CD4-positive, alpha-beta T cell (primary cell): ENCODE measurements at regions not wholly inside any gene's neighbourhood (a gene's known extent, or its start where the extent isn't known, plus 50 kb on each side); places are given as distances from the start of the nearest gene placed in this dataset.

Experiments
- ATAC-seq: fragments of 200-7000 bp; cut with Tn5 transposase; one replicate; pipeline ENCODE4 v1.10.0; 2022; ENCODE audit warnings: mild to moderate bottlenecking; ENCODE audit not compliant: poor library complexity
- CTCF ChIA-PET: fragments of 350-600 bp; sonication (Branson Sonifier 250); formaldehyde crosslinking; loops from one replicate; lab custom pipeline; 2021; ENCODE audit warnings: antibody characterized with exemption, inconsistent platforms; lab: Charles Lee
- POLR2A ChIA-PET: fragments of 350-600 bp; sonication (Branson Sonifier 250); formaldehyde crosslinking; loops from one replicate; lab custom pipeline; 2021; ENCODE audit warnings: antibody characterized with exemption, inconsistent platforms; lab: Charles Lee
- DNase-seq, 14 experiments: peaks; one replicate each; pipeline ENCODE4 v3.0.0-alpha.2; 2013 to 2020; ENCODE audit warnings: mixed read lengths in 2 of 14
- H3K27ac ChIP-seq, 2 donors: one replicate each; pipeline versions ENCODE4 v1.5.1 to v1.7.0; 2013; ENCODE audit warnings: low read length in 2 of 2, low read depth in 1 of 2, mild to moderate bottlenecking in 1 of 2
- H3K27me3 ChIP-seq, 2 experiments: 1 replicate in 1 of 2; 2 replicates in 1 of 2; pipeline versions ENCODE4 v1.6.1 to v1.7.0; 2013; ENCODE audit warnings: low read length in 2 of 2, control low read depth in 1 of 2, mild to moderate bottlenecking in 1 of 2, moderate library complexity in 1 of 2; ENCODE audit not compliant: insufficient read depth in 2 of 2, control insufficient read depth in 1 of 2
- H3K36me3 ChIP-seq: one replicate; pipeline ENCODE4 v1.6.1; 2013; ENCODE audit warnings: low read length, control low read depth; ENCODE audit not compliant: insufficient read depth
- H3K4me1 ChIP-seq: one replicate; pipeline ENCODE4 v1.6.1; 2013; ENCODE audit warnings: low read length, control low read depth; ENCODE audit not compliant: insufficient read depth
- H3K4me3 ChIP-seq: one replicate; pipeline ENCODE4 v1.5.1; 2013; ENCODE audit warnings: mild to moderate bottlenecking, low read length, moderate library complexity
- H3K9me3 ChIP-seq, 2 experiments: 1 replicate in 1 of 2; 2 replicates in 1 of 2; pipeline versions ENCODE4 v1.6.1 to v1.7.0; 2013; ENCODE audit warnings: low read length in 2 of 2, mild to moderate bottlenecking in 2 of 2, control low read depth in 1 of 2, moderate library complexity in 1 of 2; ENCODE audit not compliant: control insufficient read depth in 1 of 2, insufficient read depth in 1 of 2
- H3K27ac Mint-ChIP-seq: one replicate; pipeline ENCODE4 v1.8.0; 2020; ENCODE audit warnings: mixed read lengths
- H3K27me3 Mint-ChIP-seq: one replicate; pipeline ENCODE4 v1.8.0; 2021; ENCODE audit warnings: mixed read lengths
- H3K36me3 Mint-ChIP-seq: one replicate; pipeline ENCODE4 v1.8.0; 2021; ENCODE audit warnings: low read depth, mixed read lengths
- H3K4me1 Mint-ChIP-seq: one replicate; pipeline ENCODE4 v1.8.0; 2021; ENCODE audit warnings: low read depth, mixed read lengths
- H3K4me3 Mint-ChIP-seq: one replicate; pipeline ENCODE4 v1.8.0; 2020; ENCODE audit warnings: mild to moderate bottlenecking, mixed read lengths
- H3K9me3 Mint-ChIP-seq: one replicate; pipeline ENCODE4 v1.8.0; 2020; ENCODE audit warnings: mixed read lengths
- intact Hi-C, 2 experiments: fragments of 100-400 bp; cut with DNase I in 1 of 2; cut with micrococcal nuclease in 1 of 2; formaldehyde crosslinking; loops; one replicate each; pipeline versions ENCODE4 v1.15.1 to v1.9.0; 2023 to 2025; cut with DNase I, micrococcal nuclease
- TF ChIP-seq, protein P1 (sequence below): fragments of 200-600 bp; IDR thresholded peaks from one replicate; pipeline ENCODE4 v1.8.0; 2022; ENCODE audit warnings: antibody characterized with exemption, mild to moderate bottlenecking

DNA sequence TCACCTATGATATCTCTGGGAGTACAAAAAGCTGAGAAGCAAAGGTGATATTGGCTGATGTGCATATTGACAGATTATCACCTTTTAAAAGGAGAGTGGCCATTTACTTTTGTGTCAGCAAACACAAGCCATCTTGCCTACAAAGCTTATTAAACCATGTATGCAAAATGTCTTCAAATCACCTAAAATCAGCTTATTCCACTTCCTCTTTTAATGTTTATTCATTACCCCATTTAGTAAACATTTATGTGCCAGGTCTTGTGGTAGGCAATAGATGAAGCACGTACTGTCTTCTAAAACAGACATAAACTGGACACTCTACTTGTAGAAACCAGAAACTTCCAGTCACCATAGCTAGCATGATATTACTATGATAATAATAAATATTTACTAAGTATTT lies 354.6 kb downstream of the RBM26 start:
- H3K36me3 ChIP-seq = no peaks in the 10 kb centered on the region
- CTCF ChIA-PET = no interaction called here

GRCh38 chr13:79044415-79044814 lies 361.6 kb downstream of the RBM26 start:
- Mint-ChIP-seq H3K27ac (no peak overlapping the region), H3K27me3 (peaks cover 23% of the 10 kb centered on the region), H3K36me3 (no peaks in the 10 kb centered on the region), H3K4me1 (no peaks in the 10 kb centered on the region), H3K9me3 (no peaks in the 10 kb centered on the region), H3K4me3 (no peak overlapping the region)
- intact Hi-C loops = no loop called here
- DNase-seq = no peak
- CTCF ChIA-PET = no interaction called here
- H3K4me3 ChIP-seq = no peak overlapping the region
- H3K9me3 ChIP-seq = no peaks in the 10 kb centered on the region
- no peak overlapping the region for H3K27ac ChIP-seq
- H3K27me3 ChIP-seq = peaks cover 0 to 4% of the 10 kb centered on the region in 2 experiments
- H3K4me1 ChIP-seq = no peaks in the 10 kb centered on the region
- POLR2A ChIA-PET = no interaction called here
- H3K36me3 ChIP-seq = no peaks in the 10 kb centered on the region
- TF ChIP-seq, protein P1, sequence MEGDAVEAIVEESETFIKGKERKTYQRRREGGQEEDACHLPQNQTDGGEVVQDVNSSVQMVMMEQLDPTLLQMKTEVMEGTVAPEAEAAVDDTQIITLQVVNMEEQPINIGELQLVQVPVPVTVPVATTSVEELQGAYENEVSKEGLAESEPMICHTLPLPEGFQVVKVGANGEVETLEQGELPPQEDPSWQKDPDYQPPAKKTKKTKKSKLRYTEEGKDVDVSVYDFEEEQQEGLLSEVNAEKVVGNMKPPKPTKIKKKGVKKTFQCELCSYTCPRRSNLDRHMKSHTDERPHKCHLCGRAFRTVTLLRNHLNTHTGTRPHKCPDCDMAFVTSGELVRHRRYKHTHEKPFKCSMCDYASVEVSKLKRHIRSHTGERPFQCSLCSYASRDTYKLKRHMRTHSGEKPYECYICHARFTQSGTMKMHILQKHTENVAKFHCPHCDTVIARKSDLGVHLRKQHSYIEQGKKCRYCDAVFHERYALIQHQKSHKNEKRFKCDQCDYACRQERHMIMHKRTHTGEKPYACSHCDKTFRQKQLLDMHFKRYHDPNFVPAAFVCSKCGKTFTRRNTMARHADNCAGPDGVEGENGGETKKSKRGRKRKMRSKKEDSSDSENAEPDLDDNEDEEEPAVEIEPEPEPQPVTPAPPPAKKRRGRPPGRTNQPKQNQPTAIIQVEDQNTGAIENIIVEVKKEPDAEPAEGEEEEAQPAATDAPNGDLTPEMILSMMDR = no peak
- no peak for ATAC-seq

More for the DNA sequence above, 354.6 kb downstream of the RBM26 start:
- intact Hi-C loops = no loop called here
- Mint-ChIP-seq H3K4me3 (no peak overlapping the region), H3K4me1 (no peaks in the 10 kb centered on the region), H3K27ac (no peak overlapping the region), H3K36me3 (no peaks in the 10 kb centered on the region), H3K27me3 (peaks cover 7% of the 10 kb centered on the region), H3K9me3 (no peaks in the 10 kb centered on the region)
- Histone ChIP-seq H3K27me3 (no peaks in the 10 kb centered on the region), H3K4me1 (no peaks in the 10 kb centered on the region), H3K9me3 (no peaks in the 10 kb centered on the region), H3K4me3 (no peak overlapping the region), H3K27ac (no peak overlapping the region)
- TF ChIP-seq, protein P1 = no peak
- ATAC-seq (no peak), DNase-seq (no peak)
- POLR2A ChIA-PET = no interaction called here

GRCh38 chr13:79043208-79043607 lies 362.8 kb downstream of the RBM26 start:
- Histone ChIP-seq H3K4me3 (no peak overlapping the region), H3K36me3 (no peaks in the 10 kb centered on the region), H3K27me3 (peaks cover 0 to 4% of the 10 kb centered on the region in 2 experiments), H3K4me1 (no peaks in the 10 kb centered on the region), H3K9me3 (no peaks in the 10 kb centered on the region), H3K27ac (no peak overlapping the region)
- no peak for DNase-seq
- CTCF ChIA-PET = no interaction called here
- Mint-ChIP-seq H3K9me3 (no peaks in the 10 kb centered on the region), H3K27ac (no peak overlapping the region), H3K36me3 (no peaks in the 10 kb centered on the region), H3K4me1 (no peaks in the 10 kb centered on the region), H3K4me3 (no peak overlapping the region), H3K27me3 (peaks cover 23% of the 10 kb centered on the region)
- POLR2A ChIA-PET = no interaction called here
- TF ChIP-seq, protein P1 = no peak
- no peak for ATAC-seq
- intact Hi-C loops = no loop called here
